ENCODE measurements at regions not wholly inside any gene's neighbourhood (a gene's known extent, or its start where the extent isn't known, plus 50 kb on each side); places are given as distances from the start of the nearest gene placed in this dataset.
"Not testable (repeated sequence)": the region's sequence is repeated elsewhere in the genome, so short reads cannot be mapped to it uniquely, and the experiment has no call there.

- peaks cover 9% of the 10 kb centered on the region; the same call in 1 of the 2 replicates for H3K4me1 ChIP-seq
- in situ Hi-C loops (cut with MboI; ENCODE audit: low sequenced_read_pairs) = no loop called here
- H3K27me3 ChIP-seq (ENCODE audit: low read depth) = peaks cover 14% of the 10 kb centered on the region
- no peak for DNase-seq (ENCODE audit: low spot score in 2 of 2)
- H3K9me3 ChIP-seq = no peaks in the 10 kb centered on the region
- no peak overlapping the region for H3K4me3 ChIP-seq
- H3K36me3 ChIP-seq (replicated peaks) = no peaks in the 10 kb centered on the region
Observed at GRCh38 chr10:8302565-8302964, 248.1 kb downstream of the GATA3 start.

DNA sequence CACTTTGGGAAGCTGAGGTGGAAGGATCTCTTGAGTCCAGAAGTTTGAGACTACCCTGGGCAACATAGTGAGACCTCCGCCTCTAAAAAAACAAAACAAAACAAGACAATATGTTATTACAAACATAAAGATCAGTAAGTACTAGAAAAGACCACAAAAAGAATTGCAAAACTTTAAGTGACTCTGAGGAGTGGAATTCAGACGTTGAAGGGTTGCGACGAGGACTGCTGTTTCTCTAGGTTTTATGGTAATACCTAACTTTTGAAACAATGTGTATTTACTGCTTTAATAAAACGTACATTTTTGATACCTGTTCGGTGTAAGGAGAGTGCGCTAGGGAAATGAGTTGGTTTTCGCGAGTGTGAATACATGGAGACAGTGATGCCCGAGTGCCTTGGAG lies 250.4 kb downstream of the GATA3 start:
- no peak for DNase-seq (ENCODE audit: low spot score in 2 of 2)
- H3K9me3 ChIP-seq = no peaks in the 10 kb centered on the region
- H3K36me3 ChIP-seq (replicated peaks) = no peaks in the 10 kb centered on the region
- no peak overlapping the region for H3K4me3 ChIP-seq
- H3K4me1 ChIP-seq = peaks cover 9% of the 10 kb centered on the region; the same call in 1 of the 2 replicates
- in situ Hi-C loops (cut with MboI; ENCODE audit: low sequenced_read_pairs) = no loop called here
- H3K27me3 ChIP-seq (ENCODE audit: low read depth) = no peaks in the 10 kb centered on the region

DNA sequence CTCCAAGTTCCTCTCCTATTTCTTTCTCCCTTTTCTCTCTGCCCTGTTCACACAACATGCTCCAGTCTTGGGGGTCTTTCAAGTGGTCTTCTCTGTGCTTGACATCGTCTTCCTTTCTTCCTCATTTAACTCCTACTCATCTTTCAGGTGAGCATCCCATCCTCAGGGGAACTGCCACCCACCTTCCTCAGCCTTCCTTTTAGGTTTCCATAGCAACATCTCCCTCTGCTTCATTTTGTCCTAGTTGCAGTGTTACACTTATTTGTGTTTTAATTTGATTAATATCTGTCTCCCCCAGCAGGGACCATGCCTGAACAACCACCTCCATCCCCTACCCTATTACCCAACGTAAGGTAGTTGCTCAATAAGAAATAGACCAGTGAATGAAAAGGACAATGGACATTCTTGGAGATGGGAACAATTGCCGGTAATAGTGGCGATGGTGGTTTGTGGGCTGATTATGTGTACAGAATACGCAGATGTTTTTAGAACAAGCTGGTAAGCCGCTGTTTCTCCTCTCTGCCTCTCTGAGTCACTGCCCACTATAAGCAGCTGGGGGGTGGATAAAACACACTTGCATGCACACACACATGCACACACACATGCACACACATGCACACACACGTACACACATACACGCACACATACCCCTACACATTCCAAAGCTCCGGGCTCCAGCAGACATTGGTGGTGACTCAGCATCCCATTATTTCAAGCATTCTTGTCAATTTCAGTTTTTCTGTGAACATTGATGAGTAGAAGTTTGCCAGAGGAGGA lies 251.6 kb downstream of the GATA3 start:
- no peak overlapping the region for H3K4me3 ChIP-seq
- H3K9me3 ChIP-seq = no peaks in the 10 kb centered on the region
- H3K4me1 ChIP-seq = peaks cover 9% of the 10 kb centered on the region; the same call in 1 of the 2 replicates
- DNase-seq (ENCODE audit: low spot score in 2 of 2) = no peak
- no peaks in the 10 kb centered on the region for H3K27me3 ChIP-seq (ENCODE audit: low read depth)
- in situ Hi-C loops (cut with MboI; ENCODE audit: low sequenced_read_pairs) = no loop called here
- no peaks in the 10 kb centered on the region for H3K36me3 ChIP-seq (replicated peaks)

GRCh38 chr10:8306685-8307364 lies 252.3 kb downstream of the GATA3 start:
- no peak for DNase-seq (ENCODE audit: low spot score in 2 of 2)

DNA sequence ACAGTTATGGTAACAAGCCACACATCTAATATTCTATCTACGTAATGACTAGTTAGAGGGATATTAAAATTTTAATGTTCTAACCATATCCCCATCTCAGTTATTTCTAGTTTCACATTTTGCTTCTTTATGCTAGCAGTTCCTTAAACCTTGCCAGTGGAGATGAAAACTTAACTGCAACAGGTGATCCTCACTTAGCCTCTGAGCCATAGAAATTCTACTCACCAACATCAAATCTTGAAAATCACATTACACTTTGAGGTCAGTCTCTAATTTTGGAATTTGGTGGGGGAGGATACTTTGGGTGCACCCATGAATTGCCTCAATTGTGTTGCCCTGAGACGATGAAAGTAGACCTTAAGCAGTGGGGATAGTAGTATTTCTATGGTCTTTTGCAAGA lies 256.4 kb downstream of the GATA3 start:
- in situ Hi-C loops (cut with MboI; ENCODE audit: low sequenced_read_pairs) = no loop called here
- Histone ChIP-seq H3K27me3 (ENCODE audit: low read depth) (no peaks in the 10 kb centered on the region; the same call in 1 of the 2 replicates), H3K9me3 (no peaks in the 10 kb centered on the region), H3K4me1 (peaks cover 3% of the 10 kb centered on the region), H3K36me3 (replicated peaks) (no peaks in the 10 kb centered on the region), H3K4me3 (no peak overlapping the region)
- no peak for DNase-seq (ENCODE audit: low spot score in 2 of 2)

More at GRCh38 chr10:8306685-8307364, 252.3 kb downstream of the GATA3 start:
- Histone ChIP-seq H3K4me1 (peaks cover 9% of the 10 kb centered on the region; the same call in 1 of the 2 replicates), H3K36me3 (replicated peaks) (no peaks in the 10 kb centered on the region), H3K27me3 (ENCODE audit: low read depth) (no peaks in the 10 kb centered on the region), H3K9me3 (no peaks in the 10 kb centered on the region), H3K4me3 (no peak overlapping the region)
- in situ Hi-C loops (cut with MboI; ENCODE audit: low sequenced_read_pairs) = no loop called here

DNA sequence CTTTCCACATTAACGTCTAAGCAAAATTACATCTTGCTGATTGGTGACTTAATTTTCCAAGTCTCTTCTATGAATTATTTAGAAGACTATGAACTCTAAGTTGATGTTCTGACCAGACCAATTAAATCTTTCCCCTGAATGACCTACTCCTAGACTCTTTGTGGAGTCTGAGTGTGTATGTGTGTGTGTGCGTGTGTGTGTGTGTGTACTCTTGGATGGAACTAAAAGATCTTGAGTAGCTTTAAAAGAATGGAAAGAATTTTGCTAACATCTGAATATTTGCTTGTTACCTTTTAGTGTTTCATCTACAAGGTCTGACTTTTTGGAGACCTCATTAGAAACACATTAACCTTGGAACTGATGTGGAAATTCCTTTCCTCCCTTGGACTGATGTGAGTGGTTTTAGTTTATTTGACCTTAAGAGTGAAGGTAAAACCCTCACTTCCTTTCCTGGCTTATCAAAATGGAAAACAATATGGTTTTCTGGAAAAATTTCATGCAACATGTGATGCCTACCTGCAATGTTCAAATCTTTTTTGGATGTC lies 257.1 kb downstream of the GATA3 start:
- in situ Hi-C loops (cut with MboI; ENCODE audit: low sequenced_read_pairs) = no loop called here
- no peak for DNase-seq (ENCODE audit: low spot score in 2 of 2)
- Histone ChIP-seq H3K9me3 (no peaks in the 10 kb centered on the region), H3K4me1 (peaks cover 3% of the 10 kb centered on the region), H3K27me3 (ENCODE audit: low read depth) (no peaks in the 10 kb centered on the region; the same call in 1 of the 2 replicates), H3K36me3 (replicated peaks) (no peaks in the 10 kb centered on the region), H3K4me3 (no peak overlapping the region)

GRCh38 chr10:8312079-8312478 lies 257.6 kb downstream of the GATA3 start:
- Histone ChIP-seq H3K4me3 (no peak overlapping the region), H3K9me3 (no peaks in the 10 kb centered on the region), H3K4me1 (no peaks in the 10 kb centered on the region; the same call in 1 of the 2 replicates), H3K27me3 (ENCODE audit: low read depth) (no peaks in the 10 kb centered on the region; the same call in 1 of the 2 replicates), H3K36me3 (replicated peaks) (no peaks in the 10 kb centered on the region)
- no peak for DNase-seq (ENCODE audit: low spot score in 2 of 2)
- in situ Hi-C loops (cut with MboI; ENCODE audit: low sequenced_read_pairs) = no loop called here

DNA sequence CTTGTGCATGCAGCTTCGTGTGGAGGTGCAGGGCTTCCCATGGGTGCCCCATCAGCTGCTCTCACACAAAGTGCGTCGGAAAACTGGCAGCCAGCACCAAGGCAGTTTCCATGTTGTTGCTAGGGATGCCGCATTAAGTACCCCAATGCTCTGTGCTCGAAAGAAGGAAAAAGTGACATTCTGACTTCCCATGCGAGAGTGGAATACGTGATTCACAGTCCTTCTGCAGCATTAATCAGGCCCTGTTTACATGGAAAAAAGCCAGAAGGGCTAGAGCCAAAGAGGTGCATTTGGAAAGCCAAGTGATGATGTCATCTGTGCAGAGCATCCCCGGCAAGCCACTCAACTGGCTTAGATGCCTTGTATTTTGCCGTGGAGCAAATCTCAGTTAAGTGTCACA lies 258.3 kb downstream of the GATA3 start:
- in situ Hi-C loops (cut with MboI; ENCODE audit: low sequenced_read_pairs) = no loop called here
- no peaks in the 10 kb centered on the region for H3K36me3 ChIP-seq (replicated peaks)

GRCh38 chr10:8314486-8314885 lies 260.0 kb downstream of the GATA3 start:
- no peaks in the 10 kb centered on the region; the same call in 1 of the 2 replicates for H3K27me3 ChIP-seq (ENCODE audit: low read depth)
- no peaks in the 10 kb centered on the region for H3K9me3 ChIP-seq
- DNase-seq (ENCODE audit: low spot score in 2 of 2) = no peak
- H3K36me3 ChIP-seq (replicated peaks) = no peaks in the 10 kb centered on the region
- in situ Hi-C loops (cut with MboI; ENCODE audit: low sequenced_read_pairs) = no loop called here
- H3K4me1 ChIP-seq = no peaks in the 10 kb centered on the region; the same call in 1 of the 2 replicates
- no peak overlapping the region for H3K4me3 ChIP-seq

More for the DNA sequence above, 258.3 kb downstream of the GATA3 start:
- H3K4me1 ChIP-seq = no peaks in the 10 kb centered on the region; the same call in 1 of the 2 replicates
- no peak overlapping the region for H3K4me3 ChIP-seq
- H3K27me3 ChIP-seq (ENCODE audit: low read depth) = no peaks in the 10 kb centered on the region; the same call in 1 of the 2 replicates
- no peak for DNase-seq (ENCODE audit: low spot score in 2 of 2)
- H3K9me3 ChIP-seq = no peaks in the 10 kb centered on the region

DNA sequence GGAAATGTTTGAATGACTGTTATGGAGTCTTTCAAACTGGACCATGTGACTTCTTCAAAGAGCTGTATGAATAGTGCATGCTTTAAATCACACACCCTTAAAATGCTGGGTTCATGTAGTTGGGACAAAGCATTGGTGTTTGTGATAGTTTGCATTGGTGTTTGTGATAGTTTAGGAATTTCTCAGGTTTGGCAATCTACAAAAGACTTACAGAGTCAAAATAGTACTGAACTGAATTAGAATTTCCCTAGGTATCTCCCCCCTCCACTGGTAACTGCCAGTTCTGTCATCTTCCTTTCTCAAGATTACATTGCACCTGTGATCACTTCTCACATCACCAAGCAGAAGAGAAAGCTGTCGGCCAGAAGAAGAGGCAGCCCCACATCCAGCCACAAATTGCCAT lies 261.1 kb downstream of the GATA3 start:
- no peaks in the 10 kb centered on the region for H3K9me3 ChIP-seq
- H3K27me3 ChIP-seq (ENCODE audit: low read depth) = no peaks in the 10 kb centered on the region; the same call in 1 of the 2 replicates
- H3K4me3 ChIP-seq = no peak overlapping the region
- no peaks in the 10 kb centered on the region; the same call in 1 of the 2 replicates for H3K4me1 ChIP-seq
- in situ Hi-C loops (cut with MboI; ENCODE audit: low sequenced_read_pairs) = no loop called here
- H3K36me3 ChIP-seq (replicated peaks) = no peaks in the 10 kb centered on the region
- DNase-seq (ENCODE audit: low spot score in 2 of 2) = no peak

- no peak overlapping the region for H3K4me3 ChIP-seq
- no peaks in the 10 kb centered on the region; the same call in 1 of the 2 replicates for H3K27me3 ChIP-seq (ENCODE audit: low read depth)
- H3K36me3 ChIP-seq (replicated peaks) = no peaks in the 10 kb centered on the region
- no peaks in the 10 kb centered on the region for H3K9me3 ChIP-seq
- in situ Hi-C loops (cut with MboI; ENCODE audit: low sequenced_read_pairs) = no loop called here
- no peak for DNase-seq (ENCODE audit: low spot score in 2 of 2)
- H3K4me1 ChIP-seq = no peaks in the 10 kb centered on the region; the same call in 1 of the 2 replicates
Observed at GRCh38 chr10:8316284-8316683, 261.8 kb downstream of the GATA3 start.

DNA sequence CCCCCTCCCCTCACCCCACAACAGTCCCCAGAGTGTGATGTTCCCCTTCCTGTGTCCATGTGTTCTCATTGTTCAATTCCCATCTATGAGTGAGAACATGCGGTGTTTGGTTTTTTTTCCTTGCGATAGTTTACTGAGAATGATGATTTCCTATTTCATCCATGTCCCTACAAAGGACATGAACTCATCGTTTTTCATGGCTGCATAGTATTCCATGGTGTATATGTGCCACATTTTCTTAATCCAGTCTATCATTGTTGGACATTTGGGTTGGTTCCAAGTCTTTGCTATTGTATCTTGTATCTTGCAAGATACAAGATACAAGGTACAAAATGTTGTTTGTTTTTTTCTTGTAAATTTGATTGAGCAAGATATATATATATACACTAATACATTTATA lies 263.9 kb downstream of the GATA3 start:
- H3K36me3 ChIP-seq (replicated peaks); H3K9me3 ChIP-seq; H3K4me1 ChIP-seq; DNase-seq (ENCODE audit: low spot score in 2 of 2); H3K4me3 ChIP-seq; H3K27me3 ChIP-seq (ENCODE audit: low read depth); in situ Hi-C loops (cut with MboI; ENCODE audit: low sequenced_read_pairs): not testable (repeated sequence)

GRCh38 chr10:8318956-8319355 lies 264.5 kb downstream of the GATA3 start:
- H3K4me3 ChIP-seq = no peak overlapping the region
- no peaks in the 10 kb centered on the region; the same call in 1 of the 2 replicates for H3K4me1 ChIP-seq
- DNase-seq (ENCODE audit: low spot score in 2 of 2) = no peak
- no peaks in the 10 kb centered on the region for H3K36me3 ChIP-seq (replicated peaks)
- in situ Hi-C loops (cut with MboI; ENCODE audit: low sequenced_read_pairs) = no loop called here
- H3K9me3 ChIP-seq = no peaks in the 10 kb centered on the region
- no peaks in the 10 kb centered on the region for H3K27me3 ChIP-seq (ENCODE audit: low read depth)

- in situ Hi-C loops (cut with MboI; ENCODE audit: low sequenced_read_pairs) = no loop called here
- no peaks in the 10 kb centered on the region; the same call in 1 of the 2 replicates for H3K27me3 ChIP-seq (ENCODE audit: low read depth)
- H3K4me1 ChIP-seq = no peaks in the 10 kb centered on the region; the same call in 1 of the 2 replicates
- no peaks in the 10 kb centered on the region for H3K36me3 ChIP-seq (replicated peaks)
- no peak overlapping the region for H3K4me3 ChIP-seq
- no peaks in the 10 kb centered on the region for H3K9me3 ChIP-seq
- no peak for DNase-seq (ENCODE audit: low spot score in 2 of 2)
Observed at GRCh38 chr10:8319704-8320103, 265.2 kb downstream of the GATA3 start.

Data from HAP-1 (cell line).